LNCaP clone FGC (cell line): ENCODE measurements at regions not wholly inside any gene's neighbourhood (a gene's known extent, or its start where the extent isn't known, plus 50 kb on each side); places are given as distances from the start of the nearest gene placed in this dataset.

ENCODE experiments used
- DNase-seq: peaks from one replicate; pipeline ENCODE4 v3.0.0-alpha.2; 2011; ENCODE audit warnings: low read depth
- H3K4me3 ChIP-seq: 2 replicates; pipeline ENCODE4 v1.5.1; 2011; ENCODE audit warnings: mild to moderate bottlenecking, low read depth, low read length, control low read depth
- TF ChIP-seq, protein P1 (sequence below): IDR thresholded peaks from 2 replicates; pipeline ENCODE4 v1.5.1; 2012; ENCODE audit warnings: mild to moderate bottlenecking; ENCODE audit not compliant: control insufficient read depth, insufficient read depth; ENCODE audit errors: extremely low read depth

DNA sequence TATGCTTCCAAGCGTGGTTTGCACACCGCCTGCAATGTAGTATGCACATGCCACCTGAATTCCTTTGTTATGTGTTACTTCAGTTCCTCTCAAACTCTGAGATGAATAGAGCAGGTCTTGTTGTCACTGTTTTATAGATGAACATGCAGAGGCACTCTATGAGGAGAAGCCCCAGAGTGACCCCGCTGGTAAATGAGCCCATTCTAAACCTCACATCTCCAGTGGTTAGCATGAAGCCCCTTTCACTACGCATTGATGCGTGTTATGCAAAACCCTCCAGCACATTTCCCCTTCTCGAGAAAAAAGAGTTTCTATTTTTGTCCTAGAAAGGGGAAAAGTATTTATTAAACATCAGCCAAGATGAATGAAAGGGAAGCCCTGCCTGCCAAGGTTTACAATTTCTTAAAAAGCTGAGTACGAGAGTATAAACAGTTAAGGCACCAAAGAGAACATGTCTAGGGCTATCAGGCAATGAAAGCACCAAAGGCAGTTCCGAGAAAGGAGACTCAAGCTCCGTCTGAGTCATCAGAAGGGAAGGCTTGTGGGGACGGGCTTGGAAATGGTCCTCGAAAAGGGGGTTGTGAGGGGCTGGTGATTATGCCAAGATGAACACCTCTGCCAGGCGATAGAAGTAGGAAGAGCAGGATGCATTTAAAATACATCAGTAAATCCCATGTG is 58.7 kb upstream of the PFKP start:
- DNase-seq: no peak
- H3K4me3 ChIP-seq: no peak overlapping the region
- TF ChIP-seq, protein P1, sequence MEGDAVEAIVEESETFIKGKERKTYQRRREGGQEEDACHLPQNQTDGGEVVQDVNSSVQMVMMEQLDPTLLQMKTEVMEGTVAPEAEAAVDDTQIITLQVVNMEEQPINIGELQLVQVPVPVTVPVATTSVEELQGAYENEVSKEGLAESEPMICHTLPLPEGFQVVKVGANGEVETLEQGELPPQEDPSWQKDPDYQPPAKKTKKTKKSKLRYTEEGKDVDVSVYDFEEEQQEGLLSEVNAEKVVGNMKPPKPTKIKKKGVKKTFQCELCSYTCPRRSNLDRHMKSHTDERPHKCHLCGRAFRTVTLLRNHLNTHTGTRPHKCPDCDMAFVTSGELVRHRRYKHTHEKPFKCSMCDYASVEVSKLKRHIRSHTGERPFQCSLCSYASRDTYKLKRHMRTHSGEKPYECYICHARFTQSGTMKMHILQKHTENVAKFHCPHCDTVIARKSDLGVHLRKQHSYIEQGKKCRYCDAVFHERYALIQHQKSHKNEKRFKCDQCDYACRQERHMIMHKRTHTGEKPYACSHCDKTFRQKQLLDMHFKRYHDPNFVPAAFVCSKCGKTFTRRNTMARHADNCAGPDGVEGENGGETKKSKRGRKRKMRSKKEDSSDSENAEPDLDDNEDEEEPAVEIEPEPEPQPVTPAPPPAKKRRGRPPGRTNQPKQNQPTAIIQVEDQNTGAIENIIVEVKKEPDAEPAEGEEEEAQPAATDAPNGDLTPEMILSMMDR: no peak

DNA sequence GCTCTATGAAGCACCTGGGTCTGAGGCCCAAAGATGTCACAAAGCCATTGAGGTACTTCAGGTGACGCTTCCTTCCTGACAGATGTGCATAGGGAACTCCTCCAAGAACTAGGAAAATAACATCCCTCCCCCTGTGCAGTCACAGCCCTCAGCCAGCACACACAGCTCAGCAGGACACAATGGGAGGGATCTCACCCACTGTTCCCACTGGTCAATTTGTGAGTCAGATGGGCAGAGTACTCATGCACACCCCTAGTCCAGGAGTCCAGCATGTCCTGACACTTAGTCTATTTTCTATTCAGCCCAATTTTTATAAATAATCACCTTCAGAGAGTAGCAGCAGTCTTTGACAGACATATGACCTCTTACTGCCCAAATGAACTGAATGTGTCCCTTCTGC is 60.7 kb upstream of the PFKP start:
- H3K4me3 ChIP-seq: no peak overlapping the region
- TF ChIP-seq, protein P1: no peak
- DNase-seq: no peak

DNA sequence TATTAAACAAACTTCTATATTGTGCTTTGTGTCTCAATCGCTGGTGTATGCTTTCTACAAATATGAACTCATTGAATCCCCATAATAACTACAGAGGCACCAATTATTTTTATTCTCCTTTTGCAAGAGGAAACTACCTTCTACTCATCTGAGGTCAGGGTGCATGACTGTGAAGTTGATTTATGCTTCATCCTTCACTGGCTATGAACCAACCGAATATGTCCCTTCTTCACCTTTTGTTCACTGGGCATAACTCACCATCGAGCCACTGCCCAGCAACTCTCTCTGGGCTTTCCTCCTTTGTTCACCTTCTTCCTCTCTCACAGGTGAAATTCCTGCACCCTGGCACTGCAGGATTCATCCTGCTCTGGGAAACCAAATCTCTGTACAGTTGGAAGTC is 61.3 kb upstream of the PFKP start:
- DNase-seq: no peak
- TF ChIP-seq, protein P1: no peak
- H3K4me3 ChIP-seq: no peak overlapping the region

DNA sequence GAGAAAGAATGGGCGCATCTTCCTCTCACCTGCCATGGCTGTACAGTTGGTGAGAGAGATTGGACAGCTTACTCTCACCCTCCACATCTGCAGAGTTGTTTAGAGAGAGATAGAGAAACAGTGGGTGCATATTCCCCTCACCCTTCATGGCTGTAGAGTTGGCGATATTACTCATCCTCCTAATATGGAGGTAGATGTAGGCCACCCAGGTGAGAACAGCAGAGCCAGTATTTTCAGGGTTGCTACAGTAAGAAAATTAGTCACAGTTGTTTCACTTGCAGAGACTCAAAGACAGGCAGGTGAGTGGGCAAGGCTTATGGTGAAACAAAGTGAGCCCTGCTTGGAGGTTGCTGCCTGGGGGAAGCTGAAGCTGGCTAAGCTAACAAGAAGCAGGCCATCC is 65.0 kb upstream of the PFKP start:
- H3K4me3 ChIP-seq: no peak overlapping the region
- TF ChIP-seq, protein P1: no peak
- DNase-seq: no peak

DNA sequence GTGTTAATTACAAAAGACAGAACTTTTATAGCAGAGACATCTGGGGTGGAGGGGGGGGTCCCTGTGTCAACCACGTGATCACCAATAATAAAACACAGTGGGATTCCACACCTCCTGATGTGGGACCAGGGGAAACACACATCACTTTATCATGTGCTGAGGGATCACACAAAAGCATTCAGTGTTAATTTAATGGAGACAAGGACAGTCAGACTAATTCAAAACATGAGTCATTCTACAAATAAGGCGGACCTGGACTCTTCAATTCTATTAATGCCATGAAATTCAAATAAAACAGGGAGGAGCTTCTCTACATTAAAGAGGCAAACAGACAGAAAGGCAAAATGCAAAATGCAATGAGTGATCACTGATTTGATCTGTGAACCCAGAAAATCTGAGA is 67.3 kb upstream of the PFKP start:
- no peak overlapping the region for H3K4me3 ChIP-seq
- TF ChIP-seq, protein P1: no peak
- DNase-seq: no peak

DNA sequence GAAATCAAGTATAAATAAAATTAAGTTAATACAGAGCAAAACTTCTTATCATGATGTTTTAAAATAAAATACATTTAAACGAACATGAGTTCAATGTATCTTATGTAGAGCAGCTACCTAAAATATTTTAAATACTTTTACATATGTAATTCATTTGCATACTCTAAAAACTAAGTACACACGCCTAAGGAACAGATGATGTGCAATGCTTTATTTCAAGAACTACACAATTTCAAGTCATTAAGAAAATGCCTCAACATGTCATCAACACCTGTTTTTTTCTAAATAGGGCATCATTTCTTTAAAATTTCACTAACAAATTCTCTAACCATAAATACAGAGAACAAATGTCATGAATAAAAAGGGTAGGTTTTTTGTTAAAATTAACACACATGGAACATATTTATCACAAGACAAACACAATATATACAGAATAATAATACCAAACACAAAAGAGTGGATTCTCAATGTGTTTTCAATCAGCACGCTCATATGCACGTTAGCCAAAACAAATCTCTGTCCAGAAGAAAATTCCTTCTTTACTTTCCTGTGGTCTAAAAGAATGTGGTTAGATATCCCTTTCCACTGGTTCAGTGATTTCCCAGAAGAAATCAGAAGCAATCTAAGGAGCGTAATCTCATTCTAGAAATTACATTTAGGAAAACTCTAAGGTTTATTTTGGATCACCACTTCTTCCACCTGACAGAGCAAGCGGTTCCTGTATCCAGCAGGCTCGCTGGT is 73.0 kb upstream of the PFKP start:
- TF ChIP-seq, protein P1: no peak
- no peak overlapping the region for H3K4me3 ChIP-seq
- no peak for DNase-seq
